ENCODE measurements at regions not wholly inside any gene's neighbourhood (a gene's known extent, or its start where the extent isn't known, plus 50 kb on each side); places are given as distances from the start of the nearest gene placed in this dataset.

DNA sequence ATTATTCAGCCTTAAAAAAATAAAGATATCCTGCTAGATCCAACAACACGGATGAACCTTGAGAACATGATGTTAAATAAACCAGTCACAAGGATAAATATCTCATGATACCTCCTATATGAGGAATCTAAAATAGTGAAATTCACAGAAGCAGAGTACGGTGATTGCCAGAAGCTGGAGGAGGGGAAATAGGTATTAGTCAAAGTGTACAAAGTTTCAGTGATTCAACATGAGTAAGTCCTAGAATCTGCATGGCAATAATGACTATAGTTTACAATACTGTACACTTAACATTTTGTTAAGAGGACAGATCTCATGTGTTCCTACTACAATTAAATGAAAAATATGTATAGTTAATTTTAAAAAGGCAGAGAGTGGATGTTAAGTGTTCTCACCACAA is 206.6 kb upstream of the SLC10A2 start:
- no peaks in the 10 kb centered on the region for H3K36me3 ChIP-seq
- H3K27me3 ChIP-seq (ENCODE audit: insufficient read depth, low read depth, severe bottlenecking): no peaks in the 10 kb centered on the region
- H3K9me3 ChIP-seq (ENCODE audit: severe bottlenecking): peaks cover 8% of the 10 kb centered on the region
- no peak for TF ChIP-seq CTCF (IDR thresholded peaks at IDR 0.05; ENCODE audit: low read depth, low read length)
- H3K4me3 ChIP-seq (ENCODE audit: low read depth, low read length): no peak overlapping the region
- no peak for DNase-seq
- H3K27ac ChIP-seq: no peak overlapping the region

DNA sequence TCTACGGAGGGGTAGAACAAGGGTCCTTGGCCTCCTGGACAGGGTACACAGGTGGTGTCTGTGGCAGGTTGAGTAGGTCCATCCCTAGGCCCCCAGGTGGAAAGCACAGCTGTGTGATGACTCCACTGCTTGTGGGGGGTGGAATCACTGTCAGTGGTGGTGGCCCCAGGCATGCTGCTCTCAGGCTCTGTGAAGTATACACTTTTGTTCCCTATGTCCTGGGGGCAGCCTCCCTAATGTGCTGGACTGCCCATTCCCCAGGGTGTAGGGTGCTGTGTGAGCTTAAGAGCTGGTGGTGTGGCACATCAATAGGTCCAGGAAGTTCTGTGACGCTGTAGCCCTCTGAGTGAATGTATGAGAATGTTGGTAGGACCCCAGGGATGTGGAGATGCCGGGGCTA is 197.2 kb upstream of the SLC10A2 start:
- no peaks in the 10 kb centered on the region for H3K27me3 ChIP-seq (ENCODE audit: insufficient read depth, low read depth, severe bottlenecking)
- no peaks in the 10 kb centered on the region for H3K36me3 ChIP-seq
- DNase-seq: no peak
- TF ChIP-seq CTCF (IDR thresholded peaks at IDR 0.05; ENCODE audit: low read depth, low read length): no peak
- no peak overlapping the region for H3K4me3 ChIP-seq (ENCODE audit: low read depth, low read length)
- H3K9me3 ChIP-seq (ENCODE audit: severe bottlenecking): peaks cover 16% of the 10 kb centered on the region
- no peak overlapping the region for H3K27ac ChIP-seq

- no peak for TF ChIP-seq CTCF (IDR thresholded peaks at IDR 0.05; ENCODE audit: low read depth, low read length)
- DNase-seq: no peak
- H3K9me3 ChIP-seq (ENCODE audit: severe bottlenecking): peaks cover 8% of the 10 kb centered on the region
- H3K4me3 ChIP-seq (ENCODE audit: low read depth, low read length): no peak overlapping the region
- no peaks in the 10 kb centered on the region for H3K27me3 ChIP-seq (ENCODE audit: insufficient read depth, low read depth, severe bottlenecking)
- H3K27ac ChIP-seq: no peak overlapping the region
- no peaks in the 10 kb centered on the region for H3K36me3 ChIP-seq
These were observed 189.5 kb upstream of the SLC10A2 start for GRCh38 chr13:103255587-103256301.

GRCh38 chr13:103250071-103250470 is 183.9 kb upstream of the SLC10A2 start:
- no peak overlapping the region for H3K4me3 ChIP-seq (ENCODE audit: low read depth, low read length)
- H3K27ac ChIP-seq: peak overlapping the region; percentile 68
- H3K9me3 ChIP-seq (ENCODE audit: severe bottlenecking): peaks cover 8% of the 10 kb centered on the region
- peak; percentile 93 for DNase-seq
- H3K36me3 ChIP-seq: no peaks in the 10 kb centered on the region
- no peaks in the 10 kb centered on the region for H3K27me3 ChIP-seq (ENCODE audit: insufficient read depth, low read depth, severe bottlenecking)
- no peak for TF ChIP-seq CTCF (IDR thresholded peaks at IDR 0.05; ENCODE audit: low read depth, low read length)

- 0 out of 2 replicates have a peak overlapping the region, but pooled peaks have one; percentile 2 for H3K27ac ChIP-seq
- no peaks in the 10 kb centered on the region for H3K27me3 ChIP-seq (ENCODE audit: insufficient read depth, low read depth, severe bottlenecking)
- peak; percentile 93 for DNase-seq
- peaks cover 3% of the 10 kb centered on the region for H3K9me3 ChIP-seq (ENCODE audit: severe bottlenecking)
- H3K36me3 ChIP-seq: no peaks in the 10 kb centered on the region
- TF ChIP-seq CTCF (IDR thresholded peaks at IDR 0.05; ENCODE audit: low read depth, low read length): no peak
- H3K4me3 ChIP-seq (ENCODE audit: low read depth, low read length): no peak overlapping the region
These were observed 180.5 kb upstream of the SLC10A2 start for GRCh38 chr13:103246581-103247200.
